ENCODE measurements at regions not wholly inside any gene's neighbourhood (a gene's known extent, or its start where the extent isn't known, plus 50 kb on each side); places are given as distances from the start of the nearest gene placed in this dataset.

DNA sequence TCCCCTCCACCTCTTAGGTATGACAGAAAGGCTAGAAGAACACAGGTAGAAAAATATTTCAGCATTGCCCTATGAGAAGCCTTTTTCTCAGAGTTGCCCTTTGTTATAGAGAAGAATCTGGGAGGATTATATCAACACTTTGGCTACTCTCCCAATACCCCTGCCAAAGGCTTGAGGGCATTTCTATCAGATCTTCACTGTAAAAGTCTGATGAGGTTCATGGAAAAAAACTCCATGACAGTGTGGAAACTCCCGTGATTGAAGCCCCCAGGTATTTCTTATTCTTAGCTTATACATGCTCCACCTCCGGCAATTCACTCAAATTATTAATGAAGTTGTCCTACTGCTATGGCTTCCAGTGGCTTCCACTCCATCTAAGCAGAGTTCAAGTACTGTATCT is 753.6 kb downstream of the CENPC start:
- TF ChIP-seq POLR2AphosphoS5 (IDR thresholded peaks at IDR 0.05; ENCODE audit: low read depth, low read length) (no peak), TAF1 (IDR thresholded peaks at IDR 0.05; ENCODE audit: low read depth, low read length) (no peak), POLR2A (IDR thresholded peaks at IDR 0.05; ENCODE audit: low read depth, low read length) (no peak), SPI1 (IDR thresholded peaks at IDR 0.05; ENCODE audit: low read depth, low read length) (no peak)
